ENCODE measurements at regions not wholly inside any gene's neighbourhood (a gene's known extent, or its start where the extent isn't known, plus 50 kb on each side); places are given as distances from the start of the nearest gene placed in this dataset.

- H4K91ac ChIP-seq (ENCODE audit: insufficient read length, low read depth, low read length): no peak overlapping the region
- no peak overlapping the region for H2BK20ac ChIP-seq (ENCODE audit: low read depth, low read length, poor library complexity, severe bottlenecking)
- H4K8ac ChIP-seq (replicated peaks; ENCODE audit: insufficient read length, low read depth, low read length): no peak overlapping the region
- H3K4me1 ChIP-seq (ENCODE audit: insufficient read depth, low read length): no peaks in the 10 kb centered on the region
- no CpG with 5 or more reads among the region's 2 CpGs for WGBS (ENCODE audit: extremely low coverage, insufficient read length, low lambda C conversion rate)
- H3K9ac ChIP-seq (ENCODE audit: extremely low read depth, insufficient read length, low read length): no peak overlapping the region
- no peak overlapping the region for H3T11ph ChIP-seq (ENCODE audit: low read length)
- no peak overlapping the region for H3K14ac ChIP-seq (ENCODE audit: insufficient read depth, low read length)
- H3K23me2 ChIP-seq (ENCODE audit: insufficient read length, low read depth, low read length, poor library complexity, severe bottlenecking): no peaks in the 10 kb centered on the region
- H2BK120ac ChIP-seq (ENCODE audit: low read depth, low read length, poor library complexity, severe bottlenecking): no peak overlapping the region
- H2BK15ac ChIP-seq (ENCODE audit: low read depth, low read length): no peak overlapping the region
- Mint-ChIP-seq H3K27me3 (ENCODE audit: low read depth) (no peaks in the 10 kb centered on the region), H3K9me3 (no peaks in the 10 kb centered on the region), H3K4me1 (peaks cover 11 to 12% of the 10 kb centered on the region in 2 experiments), H3K36me3 (ENCODE audit: insufficient read depth in 1 of 3, low read depth in 3 of 3) (peaks cover 8 to 18% (median 16%) of the 10 kb centered on the region in 3 experiments; a peak in 6 of 7 replicates), H3K27ac (peak overlapping the region in 1 of 3 experiments; percentile 46; a peak in 2 of 7 replicates), H3K4me3 (no peak overlapping the region)
- H4K20me1 ChIP-seq (ENCODE audit: control insufficient read depth, insufficient read depth, insufficient read length): no peaks in the 10 kb centered on the region
- peaks cover 11% of the 10 kb centered on the region; the same call in 1 of the 2 replicates for H3K79me2 ChIP-seq (ENCODE audit: insufficient read depth, low read length)
- no peak overlapping the region for H3K27ac ChIP-seq (ENCODE audit: insufficient read length, low read depth, low read length)
- H2AFZ ChIP-seq (ENCODE audit: low read length): no peak overlapping the region
- H3K18ac ChIP-seq (ENCODE audit: insufficient read length, low read depth, low read length): no peak overlapping the region
- H3K27me3 ChIP-seq (ENCODE audit: insufficient read depth, low read length): no peaks in the 10 kb centered on the region
- H2BK5ac ChIP-seq (ENCODE audit: insufficient read length, low read length): no peak overlapping the region
- H3K4me2 ChIP-seq (ENCODE audit: insufficient read depth, insufficient read length, low read length): no peak overlapping the region
- no peak overlapping the region for H2AK5ac ChIP-seq (ENCODE audit: insufficient read length, low read length)
- no peak for DNase-seq
- no peak for TF ChIP-seq CTCF (conservative IDR thresholded peaks at IDR 0.05)
- H3K9me3 ChIP-seq (ENCODE audit: control insufficient read depth, low read depth, low read length): no peaks in the 10 kb centered on the region
- H2BK12ac ChIP-seq (ENCODE audit: insufficient read length, low read depth, low read length): no peak overlapping the region
- H4K5ac ChIP-seq (ENCODE audit: insufficient read length, low read depth, low read length): no peak overlapping the region
- no peak overlapping the region for H3K4ac ChIP-seq (ENCODE audit: low read depth, low read length)
- H3K79me1 ChIP-seq (ENCODE audit: insufficient read depth, low read depth, low read length, poor library complexity, severe bottlenecking): peaks cover 10% of the 10 kb centered on the region
- H3K56ac ChIP-seq (ENCODE audit: insufficient read length, low read depth, low read length): no peak overlapping the region
- H3K23ac ChIP-seq (ENCODE audit: insufficient read length, low read depth, low read length): no peak overlapping the region
These were observed 51.5 kb downstream of the PIK3C2A start for GRCh38 chr11:17156283-17156682.

Measured in H9 (cell line).